ENCODE measurements at regions not wholly inside any gene's neighbourhood (a gene's known extent, or its start where the extent isn't known, plus 50 kb on each side); places are given as distances from the start of the nearest gene placed in this dataset.

DNA sequence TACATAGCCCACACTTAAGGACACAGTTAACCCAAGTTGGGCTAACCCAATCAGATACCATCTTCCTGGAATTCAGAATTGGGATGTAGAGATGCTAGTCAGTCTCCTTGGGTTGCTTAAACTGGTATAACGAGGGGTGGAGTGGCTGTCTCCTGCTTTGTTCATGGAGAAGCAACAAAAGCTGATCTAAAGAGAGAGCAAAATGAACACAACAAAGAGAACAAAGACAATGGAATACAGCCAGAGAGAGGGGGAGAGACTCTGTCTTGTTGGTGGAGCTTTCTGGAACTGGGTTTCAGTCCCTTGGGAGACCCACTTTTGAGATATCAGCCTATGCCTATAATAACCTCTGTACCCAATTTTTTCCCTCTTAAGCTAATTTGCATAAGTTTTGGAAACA lies 138.1 kb downstream of the ATG4C start:
- no peaks in the 10 kb centered on the region for H3K4me1 ChIP-seq (ENCODE audit: low read length)
- no peaks in the 10 kb centered on the region for H3K27me3 ChIP-seq (replicated peaks; ENCODE audit: insufficient read depth, low read length)
- H3K4me3 ChIP-seq (ENCODE audit: low read length) = no peak overlapping the region
- no peaks in the 10 kb centered on the region for H4K20me1 ChIP-seq (ENCODE audit: insufficient read depth, low read length)
- TF ChIP-seq, protein P1, sequence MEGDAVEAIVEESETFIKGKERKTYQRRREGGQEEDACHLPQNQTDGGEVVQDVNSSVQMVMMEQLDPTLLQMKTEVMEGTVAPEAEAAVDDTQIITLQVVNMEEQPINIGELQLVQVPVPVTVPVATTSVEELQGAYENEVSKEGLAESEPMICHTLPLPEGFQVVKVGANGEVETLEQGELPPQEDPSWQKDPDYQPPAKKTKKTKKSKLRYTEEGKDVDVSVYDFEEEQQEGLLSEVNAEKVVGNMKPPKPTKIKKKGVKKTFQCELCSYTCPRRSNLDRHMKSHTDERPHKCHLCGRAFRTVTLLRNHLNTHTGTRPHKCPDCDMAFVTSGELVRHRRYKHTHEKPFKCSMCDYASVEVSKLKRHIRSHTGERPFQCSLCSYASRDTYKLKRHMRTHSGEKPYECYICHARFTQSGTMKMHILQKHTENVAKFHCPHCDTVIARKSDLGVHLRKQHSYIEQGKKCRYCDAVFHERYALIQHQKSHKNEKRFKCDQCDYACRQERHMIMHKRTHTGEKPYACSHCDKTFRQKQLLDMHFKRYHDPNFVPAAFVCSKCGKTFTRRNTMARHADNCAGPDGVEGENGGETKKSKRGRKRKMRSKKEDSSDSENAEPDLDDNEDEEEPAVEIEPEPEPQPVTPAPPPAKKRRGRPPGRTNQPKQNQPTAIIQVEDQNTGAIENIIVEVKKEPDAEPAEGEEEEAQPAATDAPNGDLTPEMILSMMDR (IDR thresholded peaks at IDR 0.05; ENCODE audit: low read length) = no peak
- TF ChIP-seq EZH2phosphoT487 (IDR thresholded peaks at IDR 0.05; ENCODE audit: low read length) = no peak
- TF ChIP-seq EZH2 (optimal IDR thresholded peaks at IDR 0.05; ENCODE audit: low read depth, low read length) = no peak
- no peak overlapping the region for H3K9ac ChIP-seq (ENCODE audit: low read length)
- H3K9me2 ChIP-seq (replicated peaks; ENCODE audit: insufficient read depth, low read length) = no peaks in the 10 kb centered on the region
- H3K4me2 ChIP-seq (ENCODE audit: low read depth, low read length) = no peak overlapping the region
- H3K9me3 ChIP-seq (replicated peaks; ENCODE audit: insufficient read depth, low read length) = no peaks in the 10 kb centered on the region
- H3K27ac ChIP-seq (ENCODE audit: low read length) = no peak overlapping the region
- H3K79me2 ChIP-seq (ENCODE audit: low read length) = no peaks in the 10 kb centered on the region
- H2AFZ ChIP-seq (ENCODE audit: low read length) = no peak overlapping the region
- H3F3A ChIP-seq (ENCODE audit: insufficient read depth, low read length) = no peaks in the 10 kb centered on the region
- H3K36me3 ChIP-seq (replicated peaks; ENCODE audit: insufficient read depth, low read length) = no peaks in the 10 kb centered on the region
- DNase-seq = no peak

DNA sequence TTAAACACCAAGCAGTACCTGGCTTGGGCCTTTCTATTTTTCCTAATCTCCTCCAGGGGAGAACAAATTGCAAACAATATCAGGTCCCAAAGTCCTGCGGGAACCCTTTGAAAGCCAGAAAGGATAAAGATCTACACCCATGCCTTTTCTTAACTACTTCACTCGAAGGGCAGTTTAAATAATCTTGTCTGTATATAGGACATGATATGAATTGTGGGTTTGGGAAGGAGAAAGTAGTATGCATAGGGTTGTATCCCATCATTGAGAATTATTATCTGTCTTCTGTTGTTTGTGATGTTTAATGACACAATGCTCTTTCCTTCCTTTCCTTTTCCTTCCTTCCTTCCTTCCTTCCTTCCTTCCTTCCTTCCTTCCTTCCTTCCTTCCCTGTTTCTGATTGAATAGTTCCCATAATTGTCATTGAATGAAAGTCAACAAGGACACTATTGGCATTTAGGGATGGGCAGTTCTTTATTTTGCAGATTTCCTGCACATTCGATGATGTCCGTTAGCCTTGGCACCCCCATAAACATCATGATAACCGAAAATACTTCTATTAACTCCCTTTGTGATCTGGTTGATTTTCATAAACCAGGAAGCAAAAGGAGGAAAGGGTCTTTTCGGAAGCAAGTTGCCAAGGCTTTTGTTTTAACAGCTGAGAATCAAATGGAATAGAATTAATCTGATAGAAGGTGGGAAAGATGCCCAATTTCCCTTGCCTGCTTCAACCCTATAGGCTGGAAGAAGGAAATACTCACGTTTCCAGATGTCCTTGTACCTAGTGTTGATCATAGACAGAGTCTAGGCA lies 141.3 kb downstream of the ATG4C start:
- H3F3A ChIP-seq (ENCODE audit: insufficient read depth, low read length) = no peaks in the 10 kb centered on the region
- H3K79me2 ChIP-seq (ENCODE audit: low read length) = no peaks in the 10 kb centered on the region
- no peaks in the 10 kb centered on the region for H3K9me3 ChIP-seq (replicated peaks; ENCODE audit: insufficient read depth, low read length)
- TF ChIP-seq EZH2phosphoT487 (IDR thresholded peaks at IDR 0.05; ENCODE audit: low read length) (no peak), EZH2 (optimal IDR thresholded peaks at IDR 0.05; ENCODE audit: low read depth, low read length) (no peak)
- TF ChIP-seq, protein P1 (IDR thresholded peaks at IDR 0.05; ENCODE audit: low read length) = no peak
- no peak overlapping the region for H3K9ac ChIP-seq (ENCODE audit: low read length)
- no peaks in the 10 kb centered on the region for H3K27me3 ChIP-seq (replicated peaks; ENCODE audit: insufficient read depth, low read length)
- no peak overlapping the region for H3K4me3 ChIP-seq (ENCODE audit: low read length)
- no peaks in the 10 kb centered on the region for H3K9me2 ChIP-seq (replicated peaks; ENCODE audit: insufficient read depth, low read length)
- no peaks in the 10 kb centered on the region for H3K4me1 ChIP-seq (ENCODE audit: low read length)
- H4K20me1 ChIP-seq (ENCODE audit: insufficient read depth, low read length) = no peaks in the 10 kb centered on the region
- no peak for DNase-seq
- H2AFZ ChIP-seq (ENCODE audit: low read length) = no peak overlapping the region
- no peak overlapping the region for H3K4me2 ChIP-seq (ENCODE audit: low read depth, low read length)
- H3K27ac ChIP-seq (ENCODE audit: low read length) = no peak overlapping the region
- no peaks in the 10 kb centered on the region for H3K36me3 ChIP-seq (replicated peaks; ENCODE audit: insufficient read depth, low read length)

DNA sequence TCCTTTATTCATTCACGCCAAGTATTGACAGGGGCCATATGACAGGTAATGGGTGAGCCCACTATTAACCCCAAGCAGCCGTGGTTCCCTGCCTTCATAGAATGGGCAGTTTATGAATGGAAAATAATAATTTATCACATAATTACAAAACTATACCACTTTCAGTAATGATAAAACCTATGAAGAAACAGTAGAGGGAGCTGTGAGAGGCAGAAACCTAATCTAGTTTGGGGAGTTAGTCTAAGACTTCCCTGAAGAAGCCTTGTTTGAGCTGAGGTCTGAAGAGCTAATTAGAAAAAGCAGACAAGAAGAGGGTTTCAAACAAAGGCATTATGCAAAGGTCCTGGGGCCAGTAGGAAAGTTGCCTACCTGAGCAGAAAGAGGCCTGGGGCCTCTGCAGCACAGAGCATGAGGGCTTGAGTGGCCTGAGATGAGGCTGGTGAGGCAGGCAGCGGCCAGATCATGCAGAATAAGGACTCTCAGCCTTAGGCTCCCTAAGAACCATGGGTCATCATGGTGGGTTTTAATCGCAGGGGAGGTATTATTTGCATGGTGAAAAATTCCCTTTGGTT lies 142.8 kb downstream of the ATG4C start:
- Histone ChIP-seq H3K9me3 (replicated peaks; ENCODE audit: insufficient read depth, low read length) (no peaks in the 10 kb centered on the region), H4K20me1 (ENCODE audit: insufficient read depth, low read length) (no peaks in the 10 kb centered on the region), H3F3A (ENCODE audit: insufficient read depth, low read length) (no peaks in the 10 kb centered on the region), H3K27me3 (replicated peaks; ENCODE audit: insufficient read depth, low read length) (no peaks in the 10 kb centered on the region), H2AFZ (ENCODE audit: low read length) (no peak overlapping the region), H3K79me2 (ENCODE audit: low read length) (no peaks in the 10 kb centered on the region), H3K9ac (ENCODE audit: low read length) (no peak overlapping the region), H3K4me1 (ENCODE audit: low read length) (no peaks in the 10 kb centered on the region), H3K27ac (ENCODE audit: low read length) (no peak overlapping the region), H3K9me2 (replicated peaks; ENCODE audit: insufficient read depth, low read length) (no peaks in the 10 kb centered on the region), H3K36me3 (replicated peaks; ENCODE audit: insufficient read depth, low read length) (no peaks in the 10 kb centered on the region), H3K4me3 (ENCODE audit: low read length) (no peak overlapping the region), H3K4me2 (ENCODE audit: low read depth, low read length) (no peak overlapping the region)
- no peak for DNase-seq
- TF ChIP-seq EZH2phosphoT487 (IDR thresholded peaks at IDR 0.05; ENCODE audit: low read length) = no peak
- TF ChIP-seq EZH2 (optimal IDR thresholded peaks at IDR 0.05; ENCODE audit: low read depth, low read length) = no peak
- TF ChIP-seq, protein P1 (IDR thresholded peaks at IDR 0.05; ENCODE audit: low read length) = no peak
